ENCODE measurements at regions not wholly inside any gene's neighbourhood (a gene's known extent, or its start where the extent isn't known, plus 50 kb on each side); places are given as distances from the start of the nearest gene placed in this dataset.

- DNase-seq = no peak
- no peak overlapping the region for H3K27ac Mint-ChIP-seq (ENCODE audit: unreplicated experiment)
- H3K27me3 Mint-ChIP-seq (ENCODE audit: unreplicated experiment) = peaks cover 1% of the 10 kb centered on the region
- no peaks in the 10 kb centered on the region for H3K9me3 Mint-ChIP-seq (ENCODE audit: unreplicated experiment)
- no peak for TF ChIP-seq CTCF (IDR thresholded peaks at IDR 0.05; ENCODE audit: partially characterized antibody, unreplicated experiment)
- H3K4me1 Mint-ChIP-seq (ENCODE audit: low read depth, unreplicated experiment) = peaks cover 3% of the 10 kb centered on the region
- no peaks in the 10 kb centered on the region for H3K36me3 Mint-ChIP-seq (ENCODE audit: unreplicated experiment)
- H3K4me3 Mint-ChIP-seq (ENCODE audit: unreplicated experiment) = no peak overlapping the region
Measured at GRCh38 chr5:4762316-4762715, 377.8 kb upstream of the ADAMTS16 start.

GRCh38 chr5:4765411-4765810 is 374.7 kb upstream of the ADAMTS16 start:
- no peak for DNase-seq
- H3K36me3 Mint-ChIP-seq (ENCODE audit: unreplicated experiment) = no peaks in the 10 kb centered on the region
- H3K4me3 Mint-ChIP-seq (ENCODE audit: unreplicated experiment) = no peak overlapping the region
- no peak for TF ChIP-seq CTCF (IDR thresholded peaks at IDR 0.05; ENCODE audit: partially characterized antibody, unreplicated experiment)
- H3K4me1 Mint-ChIP-seq (ENCODE audit: low read depth, unreplicated experiment) = no peaks in the 10 kb centered on the region
- no peaks in the 10 kb centered on the region for H3K9me3 Mint-ChIP-seq (ENCODE audit: unreplicated experiment)
- no peak overlapping the region for H3K27ac Mint-ChIP-seq (ENCODE audit: unreplicated experiment)
- H3K27me3 Mint-ChIP-seq (ENCODE audit: unreplicated experiment) = no peaks in the 10 kb centered on the region

- no peak for TF ChIP-seq CTCF (IDR thresholded peaks at IDR 0.05; ENCODE audit: partially characterized antibody, unreplicated experiment)
- Mint-ChIP-seq H3K4me1 (ENCODE audit: low read depth, unreplicated experiment) (no peaks in the 10 kb centered on the region), H3K4me3 (ENCODE audit: unreplicated experiment) (no peak overlapping the region), H3K27me3 (ENCODE audit: unreplicated experiment) (no peaks in the 10 kb centered on the region), H3K27ac (ENCODE audit: unreplicated experiment) (no peak overlapping the region), H3K36me3 (ENCODE audit: unreplicated experiment) (no peaks in the 10 kb centered on the region), H3K9me3 (ENCODE audit: unreplicated experiment) (peaks cover 1% of the 10 kb centered on the region)
- no peak for DNase-seq
Measured at GRCh38 chr5:4766101-4766500, 374.0 kb upstream of the ADAMTS16 start.

GRCh38 chr5:4772591-4772990 is 367.5 kb upstream of the ADAMTS16 start:
- Mint-ChIP-seq H3K4me1 (ENCODE audit: low read depth, unreplicated experiment) (no peaks in the 10 kb centered on the region), H3K4me3 (ENCODE audit: unreplicated experiment) (no peak overlapping the region), H3K36me3 (ENCODE audit: unreplicated experiment) (no peaks in the 10 kb centered on the region), H3K27ac (ENCODE audit: unreplicated experiment) (no peak overlapping the region), H3K9me3 (ENCODE audit: unreplicated experiment) (peaks cover 1% of the 10 kb centered on the region), H3K27me3 (ENCODE audit: unreplicated experiment) (no peaks in the 10 kb centered on the region)
- no peak for DNase-seq
- TF ChIP-seq CTCF (IDR thresholded peaks at IDR 0.05; ENCODE audit: partially characterized antibody, unreplicated experiment) = no peak

- Mint-ChIP-seq H3K4me1 (ENCODE audit: low read depth, unreplicated experiment) (no peaks in the 10 kb centered on the region), H3K9me3 (ENCODE audit: unreplicated experiment) (peaks cover 1% of the 10 kb centered on the region), H3K4me3 (ENCODE audit: unreplicated experiment) (no peak overlapping the region), H3K36me3 (ENCODE audit: unreplicated experiment) (no peaks in the 10 kb centered on the region), H3K27me3 (ENCODE audit: unreplicated experiment) (no peaks in the 10 kb centered on the region), H3K27ac (ENCODE audit: unreplicated experiment) (no peak overlapping the region)
- TF ChIP-seq CTCF (IDR thresholded peaks at IDR 0.05; ENCODE audit: partially characterized antibody, unreplicated experiment) = no peak
- no peak for DNase-seq
Measured at GRCh38 chr5:4773827-4774317, 366.3 kb upstream of the ADAMTS16 start.

Measured in glutamatergic neuron (in vitro differentiated cells).